Left ventricle myocardium inferior (tissue), 1 donor: ENCODE measurements at regions not wholly inside any gene's neighbourhood (a gene's known extent, or its start where the extent isn't known, plus 50 kb on each side); places are given as distances from the start of the nearest gene placed in this dataset.

Source experiments
- DNase-seq: peaks from one replicate; pipeline ENCODE4 v3.0.0-alpha.2; 2020
- H3K27ac ChIP-seq: fragments of 200-600 bp; replicated peaks from 2 replicates; pipeline ENCODE4 v1.8.0; 2021
- H3K27me3 ChIP-seq: fragments of 200-600 bp; 2 replicates; pipeline ENCODE4 v1.8.0; 2021; ENCODE audit warnings: low read depth
- H3K36me3 ChIP-seq: fragments of 200-600 bp; 2 replicates; pipeline ENCODE4 v1.8.0; 2021
- H3K4me1 ChIP-seq: fragments of 200-600 bp; 2 replicates; pipeline ENCODE4 v1.8.0; 2021
- H3K4me3 ChIP-seq: fragments of 200-600 bp; 2 replicates; pipeline ENCODE4 v1.8.0; 2021; ENCODE audit warnings: mild to moderate bottlenecking, moderate library complexity
- H3K9me3 ChIP-seq: fragments of 200-600 bp; replicated peaks from 2 replicates; pipeline ENCODE4 v1.8.0; 2021
- intact Hi-C: fragments of 100-400 bp; cut with micrococcal nuclease; formaldehyde crosslinking; loops from one replicate; pipeline ENCODE4 v1.11.0; 2022
- TF ChIP-seq, protein P1 (sequence below): fragments of 200-600 bp; IDR thresholded peaks from 2 replicates; pipeline ENCODE4 v1.8.0; 2021; ENCODE audit warnings: antibody characterized with exemption, mild to moderate bottlenecking, borderline replicate concordance
- donor health status: DM: no; HTN: yes; CAD: no; lungs with severe emphysema.

DNA sequence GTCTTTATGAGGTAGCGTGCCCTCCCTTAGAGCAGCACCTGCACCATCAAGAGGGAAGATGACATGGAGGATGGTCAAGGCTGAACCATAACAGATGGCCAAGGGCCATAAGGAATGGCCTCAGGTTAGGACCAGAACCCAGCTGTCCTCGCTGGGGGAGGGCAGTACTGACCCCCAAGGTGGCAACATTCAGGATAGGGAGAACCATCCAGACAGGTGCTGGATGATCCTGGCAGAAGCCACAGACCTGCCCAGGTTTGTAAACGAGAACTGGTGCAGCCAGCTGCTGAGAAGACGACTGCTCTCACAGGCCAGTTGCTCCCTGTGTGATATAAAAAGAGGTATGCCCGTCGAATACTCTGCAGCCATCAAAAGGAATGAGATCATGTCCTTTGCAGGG lies 320.4 kb downstream of the GLRX3 start:
- Histone ChIP-seq H3K4me1 (no peaks in the 10 kb centered on the region), H3K27me3 (peaks cover 73% of the 10 kb centered on the region), H3K9me3 (no peaks in the 10 kb centered on the region), H3K27ac (no peak overlapping the region), H3K4me3 (no peak overlapping the region), H3K36me3 (no peaks in the 10 kb centered on the region)
- intact Hi-C loops, result no loop called here
- no peak for DNase-seq
- TF ChIP-seq, protein P1, sequence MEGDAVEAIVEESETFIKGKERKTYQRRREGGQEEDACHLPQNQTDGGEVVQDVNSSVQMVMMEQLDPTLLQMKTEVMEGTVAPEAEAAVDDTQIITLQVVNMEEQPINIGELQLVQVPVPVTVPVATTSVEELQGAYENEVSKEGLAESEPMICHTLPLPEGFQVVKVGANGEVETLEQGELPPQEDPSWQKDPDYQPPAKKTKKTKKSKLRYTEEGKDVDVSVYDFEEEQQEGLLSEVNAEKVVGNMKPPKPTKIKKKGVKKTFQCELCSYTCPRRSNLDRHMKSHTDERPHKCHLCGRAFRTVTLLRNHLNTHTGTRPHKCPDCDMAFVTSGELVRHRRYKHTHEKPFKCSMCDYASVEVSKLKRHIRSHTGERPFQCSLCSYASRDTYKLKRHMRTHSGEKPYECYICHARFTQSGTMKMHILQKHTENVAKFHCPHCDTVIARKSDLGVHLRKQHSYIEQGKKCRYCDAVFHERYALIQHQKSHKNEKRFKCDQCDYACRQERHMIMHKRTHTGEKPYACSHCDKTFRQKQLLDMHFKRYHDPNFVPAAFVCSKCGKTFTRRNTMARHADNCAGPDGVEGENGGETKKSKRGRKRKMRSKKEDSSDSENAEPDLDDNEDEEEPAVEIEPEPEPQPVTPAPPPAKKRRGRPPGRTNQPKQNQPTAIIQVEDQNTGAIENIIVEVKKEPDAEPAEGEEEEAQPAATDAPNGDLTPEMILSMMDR, result no peak

DNA sequence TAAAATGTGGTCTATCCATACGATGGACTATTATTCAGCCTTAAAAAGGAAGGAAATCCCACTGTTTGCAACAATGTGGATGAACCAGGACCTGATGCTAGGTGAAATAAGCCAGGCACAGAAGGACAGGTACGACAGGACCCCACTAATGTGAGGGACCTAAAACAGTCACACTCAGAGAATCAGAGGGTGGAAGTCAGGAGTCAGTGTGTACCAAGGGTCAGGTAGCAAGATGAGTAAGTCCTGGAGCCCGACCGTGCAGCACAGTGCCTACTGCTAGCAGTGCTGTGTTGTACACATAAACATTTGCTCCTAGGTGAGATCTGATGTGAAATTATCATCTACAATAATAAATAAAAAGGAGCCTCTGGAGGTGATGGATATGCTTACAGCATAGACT lies 322.3 kb downstream of the GLRX3 start:
- no peak for DNase-seq
- Histone ChIP-seq H3K27ac (no peak overlapping the region), H3K4me3 (no peak overlapping the region), H3K4me1 (no peaks in the 10 kb centered on the region), H3K36me3 (no peaks in the 10 kb centered on the region), H3K27me3 (peaks cover 55% of the 10 kb centered on the region), H3K9me3 (no peaks in the 10 kb centered on the region)
- intact Hi-C loops, result no loop called here
- TF ChIP-seq, protein P1, result no peak

DNA sequence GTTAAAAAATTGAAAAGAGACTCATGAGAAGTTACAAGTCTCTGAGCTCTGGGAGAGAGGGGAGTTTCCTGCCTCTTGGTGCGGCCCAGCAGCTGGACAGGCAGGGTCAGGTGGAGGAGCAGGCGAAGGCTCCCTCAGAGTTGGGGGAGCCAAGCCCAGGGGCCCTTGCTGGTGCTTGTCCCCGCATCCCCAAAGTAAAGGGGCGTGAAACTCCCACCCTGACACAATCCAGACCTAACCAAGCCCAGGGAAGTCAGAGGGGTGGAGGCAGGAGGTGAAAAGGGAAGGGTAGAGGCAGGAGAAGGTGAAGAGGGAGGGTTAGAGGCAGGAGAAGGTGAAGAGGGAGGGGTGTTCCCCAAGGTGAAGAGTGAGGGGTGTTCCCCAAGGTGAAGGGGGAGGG lies 322.8 kb downstream of the GLRX3 start:
- no peak overlapping the region for H3K4me3 ChIP-seq
- peaks cover 50% of the 10 kb centered on the region for H3K27me3 ChIP-seq
- H3K27ac ChIP-seq, result no peak overlapping the region
- no peak for DNase-seq
- H3K4me1 ChIP-seq, result no peaks in the 10 kb centered on the region
- TF ChIP-seq, protein P1, result no peak
- intact Hi-C loops, result no loop called here
- H3K36me3 ChIP-seq, result no peaks in the 10 kb centered on the region
- no peaks in the 10 kb centered on the region for H3K9me3 ChIP-seq

DNA sequence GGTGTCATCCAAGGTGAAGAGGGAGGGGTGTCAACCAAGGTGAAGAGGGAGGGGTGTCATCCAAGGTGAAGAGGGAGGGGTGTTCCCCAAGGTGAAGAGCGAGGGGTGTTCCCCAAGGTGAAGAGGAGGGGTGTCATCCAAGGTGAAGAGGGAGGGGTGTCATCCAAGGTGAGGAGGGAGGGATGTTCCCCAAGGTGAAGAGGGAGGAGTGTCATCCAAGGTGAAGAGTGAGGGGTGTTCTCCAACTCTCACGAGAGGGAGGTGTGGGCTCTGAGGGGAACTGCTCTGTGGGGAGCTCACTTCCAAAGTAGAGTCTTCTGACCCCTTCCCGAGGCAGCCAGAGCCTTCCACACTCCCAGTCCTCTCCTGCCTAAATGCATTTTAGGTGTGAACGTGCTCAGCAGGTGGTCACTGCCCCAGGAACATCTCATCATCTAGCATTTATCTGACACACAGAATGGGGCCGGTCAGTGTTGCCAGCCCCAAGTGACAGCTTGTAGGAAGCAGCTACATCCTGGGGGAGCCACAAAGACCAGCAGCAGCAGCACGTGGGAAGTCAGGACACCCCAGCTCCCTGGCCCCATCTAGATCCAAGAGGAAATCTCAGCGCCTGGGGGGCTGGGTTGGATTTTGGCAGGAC lies 323.8 kb downstream of the GLRX3 start:
- no peaks in the 10 kb centered on the region for H3K9me3 ChIP-seq
- TF ChIP-seq, protein P1, result no peak
- no peak overlapping the region for H3K27ac ChIP-seq
- H3K4me1 ChIP-seq, result no peaks in the 10 kb centered on the region
- no peak overlapping the region for H3K4me3 ChIP-seq
- intact Hi-C loops, result no loop called here
- H3K36me3 ChIP-seq, result no peaks in the 10 kb centered on the region
- DNase-seq, result no peak
- H3K27me3 ChIP-seq, result peaks cover 41% of the 10 kb centered on the region

DNA sequence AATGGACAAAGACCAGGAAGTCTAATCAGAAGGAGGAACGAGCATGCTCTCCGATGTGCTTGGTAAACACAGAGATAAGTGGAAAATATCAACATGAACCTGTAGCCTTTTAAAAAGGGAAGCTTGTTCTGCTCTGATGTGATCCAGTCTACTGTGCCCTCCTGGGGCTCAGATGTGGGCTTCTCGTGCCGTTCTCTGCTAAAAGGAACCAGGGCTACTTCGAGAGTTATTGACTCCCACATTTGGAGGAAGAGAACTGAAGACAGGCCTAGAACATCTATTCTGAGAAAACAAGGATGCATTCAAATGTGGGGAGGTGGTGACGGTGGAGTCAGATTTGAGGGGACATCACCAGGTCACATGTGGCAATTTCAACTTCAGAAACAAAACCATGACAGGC lies 325.4 kb downstream of the GLRX3 start:
- Histone ChIP-seq H3K27me3 (peaks cover 24% of the 10 kb centered on the region), H3K27ac (no peak overlapping the region), H3K9me3 (peaks cover 6% of the 10 kb centered on the region), H3K4me1 (no peaks in the 10 kb centered on the region), H3K4me3 (no peak overlapping the region), H3K36me3 (no peaks in the 10 kb centered on the region)
- TF ChIP-seq, protein P1, result no peak
- DNase-seq, result no peak
- intact Hi-C loops, result no loop called here
